NCI-H187 treated with DMSO at 0.1 percent for 48 hours (cell line): ENCODE measurements at regions not wholly inside any gene's neighbourhood (a gene's known extent, or its start where the extent isn't known, plus 50 kb on each side); places are given as distances from the start of the nearest gene placed in this dataset.

Experiments
- DNase-seq: peaks from one replicate; lab custom pipeline; 2025; lab: John Stamatoyannopoulos, UW

GRCh38 chr12:76611533-76611932 lies 52.0 kb upstream of the OSBPL8 start:
- no peak for DNase-seq

- DNase-seq = no peak
Observed at GRCh38 chr12:76614364-76614763, 54.8 kb upstream of the OSBPL8 start.

GRCh38 chr12:76618031-76618430 lies 58.5 kb upstream of the OSBPL8 start:
- DNase-seq = no peak

DNA sequence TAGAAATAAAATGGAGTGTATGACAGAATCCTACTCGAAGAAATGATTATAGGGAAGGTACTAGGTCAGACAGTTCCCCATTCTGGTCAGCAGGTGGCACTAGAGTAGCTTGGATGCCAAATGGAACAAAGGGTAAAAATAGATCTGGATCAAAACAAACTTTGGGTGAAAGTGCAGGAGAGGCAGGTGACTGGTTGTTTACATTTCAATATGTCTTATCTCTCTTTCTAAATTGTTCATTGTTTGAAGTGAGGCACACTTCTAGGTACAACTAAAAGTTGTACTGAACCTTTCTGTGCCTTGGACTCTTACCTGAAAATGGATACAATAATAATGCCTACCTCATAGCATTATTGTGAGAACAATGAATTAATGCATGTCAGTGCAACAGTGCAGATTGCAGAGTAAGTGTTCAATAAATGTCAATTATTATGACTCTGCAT lies 62.0 kb upstream of the OSBPL8 start:
- peak; percentile 64 for DNase-seq

- no peak for DNase-seq
Observed at GRCh38 chr12:76622351-76622750, 62.8 kb upstream of the OSBPL8 start.

DNA sequence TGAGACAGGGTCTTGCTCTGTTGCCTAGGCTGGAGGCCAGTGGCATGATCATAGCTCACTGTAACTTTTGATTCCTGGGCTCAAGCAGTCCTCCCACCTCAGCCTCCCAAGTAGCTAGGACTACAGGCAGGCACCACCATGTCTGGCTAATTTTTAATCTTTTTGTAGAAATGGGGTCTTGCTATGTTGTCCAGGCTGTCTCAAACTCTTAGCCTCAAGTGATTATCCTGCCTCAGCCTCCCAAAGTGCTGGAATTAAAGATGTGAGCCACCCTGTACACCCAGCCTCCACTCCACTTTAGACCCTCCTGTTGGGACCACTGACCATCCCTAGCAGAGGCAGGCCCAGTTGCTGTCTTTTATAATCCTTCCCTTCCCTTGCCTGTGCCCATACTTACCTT lies 63.3 kb upstream of the OSBPL8 start:
- no peak for DNase-seq

GRCh38 chr12:76623931-76624330 lies 64.4 kb upstream of the OSBPL8 start:
- no peak for DNase-seq

- no peak for DNase-seq
Observed at GRCh38 chr12:76627346-76628135, 68.0 kb upstream of the OSBPL8 start.

- DNase-seq = no peak
Observed at GRCh38 chr12:76628745-76629144, 69.2 kb upstream of the OSBPL8 start.

DNA sequence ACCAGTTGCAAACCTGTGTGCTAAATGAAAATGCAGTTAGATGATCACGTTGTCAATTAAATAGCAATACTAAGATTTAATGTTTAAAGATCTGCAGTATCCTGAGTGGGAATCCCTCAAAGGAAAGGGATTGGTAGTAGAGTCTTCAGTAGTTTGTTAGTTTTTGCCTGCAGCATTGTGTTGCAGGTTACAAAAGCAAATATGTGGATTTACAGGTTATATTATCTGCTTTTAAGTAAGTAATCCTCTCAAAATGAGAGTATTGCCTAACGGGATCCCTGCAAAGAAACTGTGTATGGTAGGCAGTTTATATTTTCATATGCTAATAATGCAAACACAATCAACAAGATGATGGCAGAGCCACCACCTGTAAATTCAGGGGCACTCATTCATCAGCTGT lies 72.2 kb upstream of the OSBPL8 start:
- DNase-seq = no peak

GRCh38 chr12:76633415-76633814 lies 73.8 kb upstream of the OSBPL8 start:
- DNase-seq = no peak

DNA sequence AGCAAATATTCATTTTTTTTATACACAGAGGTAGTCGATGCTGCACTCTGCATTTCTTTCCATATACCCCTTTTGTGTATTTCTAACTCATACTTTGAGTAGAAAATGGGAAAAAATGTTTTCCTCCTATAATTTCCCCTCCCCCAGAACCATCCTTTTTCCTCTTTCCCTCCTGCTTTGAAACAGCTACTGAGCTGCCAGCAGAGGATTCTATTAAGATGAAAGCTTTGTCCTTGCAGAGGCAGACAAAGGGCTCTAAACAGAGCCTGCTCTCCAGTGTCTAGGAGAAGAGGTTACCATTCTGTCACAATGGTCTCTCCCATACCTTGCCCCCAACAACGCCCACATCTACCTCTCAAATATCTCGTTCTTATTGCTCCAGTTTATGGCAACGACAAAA lies 74.6 kb upstream of the OSBPL8 start:
- DNase-seq = no peak

GRCh38 chr12:76636121-76636692 lies 76.6 kb upstream of the OSBPL8 start:
- DNase-seq = no peak

GRCh38 chr12:76637807-76638206 lies 78.2 kb upstream of the OSBPL8 start:
- no peak for DNase-seq

GRCh38 chr12:76639646-76640045 lies 80.1 kb upstream of the OSBPL8 start:
- DNase-seq = no peak

DNA sequence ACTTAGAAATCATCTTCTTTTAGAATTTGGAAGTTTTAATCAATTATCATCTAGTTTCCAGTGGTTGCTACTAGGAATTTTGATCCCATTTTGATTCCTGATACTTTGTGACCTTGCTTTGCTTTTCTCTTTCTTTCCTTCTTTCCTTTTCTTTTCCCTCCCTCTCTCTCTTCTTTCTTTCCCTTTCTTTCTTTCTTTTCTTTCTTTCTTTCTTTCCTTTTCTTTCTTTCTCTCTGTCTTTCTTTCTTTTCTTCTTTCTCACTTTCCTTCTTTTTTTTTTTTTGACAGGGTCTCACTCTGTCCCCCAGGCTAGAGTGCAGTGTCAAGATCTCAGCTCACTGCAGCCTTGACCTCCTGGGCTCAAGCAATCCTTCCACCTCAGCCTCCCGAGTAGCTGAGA lies 81.5 kb upstream of the OSBPL8 start:
- no peak for DNase-seq

- DNase-seq = no peak
Observed at GRCh38 chr12:76641961-76642360, 82.4 kb upstream of the OSBPL8 start.

DNA sequence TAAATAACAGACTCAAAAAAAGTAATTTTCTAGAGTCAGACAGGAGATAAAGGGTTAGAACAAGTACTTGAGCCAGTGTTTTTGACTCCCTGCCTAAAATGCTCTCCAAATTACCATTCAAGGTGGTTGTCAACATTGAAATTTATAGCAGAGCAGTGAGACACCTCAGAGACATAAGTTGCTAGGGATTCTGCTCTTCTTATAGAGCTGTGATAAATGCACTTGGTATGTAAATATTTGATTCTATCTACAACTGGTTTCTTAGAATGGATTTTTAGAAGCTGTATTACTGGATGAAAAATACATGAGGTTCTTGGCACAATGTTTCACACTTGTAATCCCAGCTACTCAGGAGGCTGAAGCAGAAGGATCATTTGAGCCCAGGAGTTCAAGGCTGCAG lies 83.9 kb upstream of the OSBPL8 start:
- DNase-seq = no peak

DNA sequence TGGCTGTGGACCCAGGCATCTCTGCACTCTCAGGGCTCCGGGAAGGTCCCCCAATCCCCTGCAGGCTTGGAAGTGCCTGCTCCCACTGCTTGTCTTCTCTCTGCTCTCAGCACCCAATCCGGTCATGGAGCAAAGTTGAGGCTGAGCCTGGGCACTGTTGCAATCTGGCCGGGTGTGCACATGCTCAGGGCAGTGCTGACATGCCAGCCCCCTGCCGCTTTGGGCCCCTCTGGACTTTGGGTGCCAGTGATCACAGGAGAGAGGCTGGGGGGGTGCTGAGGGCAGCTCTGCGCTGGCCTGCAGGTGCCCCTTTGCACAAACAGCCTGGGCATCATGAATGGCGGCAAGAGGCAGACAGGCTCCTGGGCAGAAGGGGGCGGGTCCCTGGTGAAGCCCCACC lies 85.4 kb upstream of the OSBPL8 start:
- DNase-seq = no peak

- no peak for DNase-seq
Observed at GRCh38 chr12:76645934-76646333, 86.4 kb upstream of the OSBPL8 start.

- no peak for DNase-seq
Observed at GRCh38 chr12:76646366-76646765, 86.8 kb upstream of the OSBPL8 start.

- no peak for DNase-seq
Observed at GRCh38 chr12:76649099-76649498, 89.5 kb upstream of the OSBPL8 start.

DNA sequence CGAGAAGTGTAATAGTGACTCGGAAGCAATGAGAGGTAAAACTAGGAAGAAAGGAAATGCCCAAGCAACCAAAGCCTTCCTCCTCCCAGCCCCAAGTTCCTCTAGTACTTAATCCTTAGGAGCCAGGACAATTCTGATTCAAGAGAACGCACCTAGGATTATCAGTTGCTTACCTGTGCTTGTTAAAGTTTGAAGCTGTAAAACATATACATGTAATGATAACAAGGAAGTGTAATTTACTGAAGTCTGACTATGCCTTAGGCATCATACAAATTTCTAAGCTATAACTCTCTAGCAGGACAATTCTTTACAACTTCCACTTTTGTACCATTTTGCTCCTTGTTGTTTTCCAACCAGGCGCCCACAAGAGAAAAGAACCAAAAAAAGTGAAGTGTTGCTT lies 92.8 kb upstream of the OSBPL8 start:
- no peak for DNase-seq

DNA sequence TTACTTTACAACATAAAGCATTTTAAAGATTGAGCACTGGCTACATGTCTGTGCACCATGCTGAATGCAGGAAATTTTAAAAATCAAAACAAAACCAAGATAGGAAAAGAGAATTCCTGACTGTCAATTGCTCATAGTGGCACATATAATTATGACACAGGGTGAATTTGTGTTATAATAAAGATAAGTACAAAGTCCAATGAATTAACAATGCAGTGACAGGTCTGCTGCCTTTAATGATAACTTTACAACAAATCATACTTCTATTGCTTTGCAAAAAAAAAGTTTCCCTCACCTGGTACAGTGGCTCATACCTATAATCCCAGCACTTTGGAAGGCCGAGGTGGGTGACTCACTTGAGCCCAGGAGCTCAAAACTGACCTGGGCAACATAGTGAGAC lies 93.8 kb upstream of the OSBPL8 start:
- no peak for DNase-seq
